Kasumi-1 (cell line): ENCODE measurements at regions not wholly inside any gene's neighbourhood (a gene's known extent, or its start where the extent isn't known, plus 50 kb on each side); places are given as distances from the start of the nearest gene placed in this dataset.
"Not testable (repeated sequence)": the region's sequence is repeated elsewhere in the genome, so short reads cannot be mapped to it uniquely, and the experiment has no call there.

Experiments used
- DNase-seq, 2 experiments: peaks; one replicate each; lab custom pipeline; 2025; lab: John Stamatoyannopoulos, UW

GRCh38 chr6:167690167-167690922, 136.4 kb upstream of the AFDN start:
- DNase-seq: not testable (repeated sequence)

GRCh38 chr6:167690931-167691330, 135.8 kb upstream of the AFDN start:
- no peak for DNase-seq

GRCh38 chr6:167691533-167692312, 135.0 kb upstream of the AFDN start:
- no peak for DNase-seq

GRCh38 chr6:167693478-167693877, 133.2 kb upstream of the AFDN start:
- not testable (repeated sequence) for DNase-seq

GRCh38 chr6:167695831-167696230, 130.9 kb upstream of the AFDN start:
- no peak for DNase-seq

- no peak for DNase-seq
Observed at GRCh38 chr6:167696296-167696695, 130.4 kb upstream of the AFDN start.

GRCh38 chr6:167697316-167697715, 129.4 kb upstream of the AFDN start:
- no peak for DNase-seq

- DNase-seq: no peak
Observed at GRCh38 chr6:167698540-167698939, 128.2 kb upstream of the AFDN start.

GRCh38 chr6:167699141-167699931, 127.4 kb upstream of the AFDN start:
- peak; percentile 90 to 93 for DNase-seq

GRCh38 chr6:167700199-167700598, 126.5 kb upstream of the AFDN start:
- DNase-seq: no peak

- DNase-seq: no peak
Observed at GRCh38 chr6:167701010-167701409, 125.7 kb upstream of the AFDN start.

- DNase-seq: peak; percentile 64 to 65
Observed at GRCh38 chr6:167702241-167702827, 124.4 kb upstream of the AFDN start.

- no peak for DNase-seq
Observed at GRCh38 chr6:167703347-167703746, 123.4 kb upstream of the AFDN start.

- no peak for DNase-seq
Observed at GRCh38 chr6:167703781-167704180, 122.9 kb upstream of the AFDN start.

- DNase-seq: no peak
Observed at GRCh38 chr6:167704396-167704901, 122.3 kb upstream of the AFDN start.

- DNase-seq: no peak
Observed at GRCh38 chr6:167705211-167705750, 121.4 kb upstream of the AFDN start.

GRCh38 chr6:167706313-167707109, 120.2 kb upstream of the AFDN start:
- DNase-seq: no peak

GRCh38 chr6:167707686-167708500, 118.8 kb upstream of the AFDN start:
- no peak for DNase-seq

GRCh38 chr6:167708501-167709094, 118.1 kb upstream of the AFDN start:
- DNase-seq: no peak

GRCh38 chr6:167709196-167709595, 117.5 kb upstream of the AFDN start:
- DNase-seq: no peak
